ENCODE measurements at regions not wholly inside any gene's neighbourhood (a gene's known extent, or its start where the extent isn't known, plus 50 kb on each side); places are given as distances from the start of the nearest gene placed in this dataset.

GRCh38 chr16:5850632-5851392, 753.2 kb upstream of the EEF2KMT start:
- DNase-seq (ENCODE audit: low spot score) = no peak

GRCh38 chr16:5845046-5845445, 747.5 kb upstream of the EEF2KMT start:
- no peak for DNase-seq (ENCODE audit: low spot score)

GRCh38 chr16:5841974-5842373, 744.4 kb upstream of the EEF2KMT start:
- DNase-seq (ENCODE audit: low spot score) = no peak

- DNase-seq (ENCODE audit: low spot score) = no peak
These were observed 741.1 kb upstream of the EEF2KMT start for GRCh38 chr16:5838725-5839124.

GRCh38 chr16:5838071-5838470, 740.5 kb upstream of the EEF2KMT start:
- DNase-seq (ENCODE audit: low spot score) = no peak

- no peak for DNase-seq (ENCODE audit: low spot score)
These were observed 739.5 kb upstream of the EEF2KMT start for GRCh38 chr16:5837007-5837670.

GRCh38 chr16:5835876-5836275, 738.3 kb upstream of the EEF2KMT start:
- no peak for DNase-seq (ENCODE audit: low spot score)

- no peak for DNase-seq (ENCODE audit: low spot score)
These were observed 728.7 kb upstream of the EEF2KMT start for GRCh38 chr16:5826332-5826731.

GRCh38 chr16:5820472-5820871, 722.9 kb upstream of the EEF2KMT start:
- DNase-seq (ENCODE audit: low spot score) = no peak

- DNase-seq (ENCODE audit: low spot score) = no peak
These were observed 718.1 kb upstream of the EEF2KMT start for GRCh38 chr16:5815570-5816237.

GRCh38 chr16:5801396-5801795, 703.8 kb upstream of the EEF2KMT start:
- no peak for DNase-seq (ENCODE audit: low spot score)

- DNase-seq (ENCODE audit: low spot score) = no peak
These were observed 696.0 kb upstream of the EEF2KMT start for GRCh38 chr16:5793556-5793955.

GRCh38 chr16:5791011-5791657, 693.5 kb upstream of the EEF2KMT start:
- DNase-seq (ENCODE audit: low spot score) = no peak

GRCh38 chr16:5790512-5790911, 692.9 kb upstream of the EEF2KMT start:
- DNase-seq (ENCODE audit: low spot score) = no peak

GRCh38 chr16:5789033-5789432, 691.4 kb upstream of the EEF2KMT start:
- DNase-seq (ENCODE audit: low spot score) = no peak

GRCh38 chr16:5781436-5781835, 683.8 kb upstream of the EEF2KMT start:
- no peak for DNase-seq (ENCODE audit: low spot score)

GRCh38 chr16:5776876-5777275, 679.3 kb upstream of the EEF2KMT start:
- no peak for DNase-seq (ENCODE audit: low spot score)

GRCh38 chr16:5775916-5776315, 678.3 kb upstream of the EEF2KMT start:
- DNase-seq (ENCODE audit: low spot score) = no peak

- no peak for DNase-seq (ENCODE audit: low spot score)
These were observed 672.5 kb upstream of the EEF2KMT start for GRCh38 chr16:5770118-5770517.

- no peak for DNase-seq (ENCODE audit: low spot score)
These were observed 671.9 kb upstream of the EEF2KMT start for GRCh38 chr16:5769513-5769912.

- DNase-seq (ENCODE audit: low spot score) = no peak
These were observed 670.9 kb upstream of the EEF2KMT start for GRCh38 chr16:5768445-5768844.

GRCh38 chr16:5763176-5763575, 665.6 kb upstream of the EEF2KMT start:
- DNase-seq (ENCODE audit: low spot score) = no peak

- DNase-seq (ENCODE audit: low spot score) = no peak
These were observed 664.8 kb upstream of the EEF2KMT start for GRCh38 chr16:5762362-5762761.
